Stomach (tissue), 4 donors: ENCODE measurements at regions not wholly inside any gene's neighbourhood (a gene's known extent, or its start where the extent isn't known, plus 50 kb on each side); places are given as distances from the start of the nearest gene placed in this dataset.

Experiments used
- EP300 ChIP-seq: sonication (generic); formaldehyde crosslinking; IDR thresholded peaks from one replicate; pipeline ENCODE4 v1.6.1; 2017; ENCODE audit warnings: antibody characterized with exemption
- POLR2A ChIP-seq, 4 donors: fragments of 450-650 bp; IDR thresholded peaks; one replicate each; pipeline ENCODE4 v1.6.1; 2016; ENCODE audit warnings: antibody characterized with exemption in 4 of 4, control low read depth in 2 of 4, mild to moderate bottlenecking in 1 of 4, moderate library complexity in 1 of 4
- TF ChIP-seq, protein P1 (sequence below), 7 experiments: fragments of 450-650 bp in 4 of 7; fragments of 200-600 bp in 3 of 7; sonication (generic) in 3 of 7; IDR thresholded peaks; one replicate each; pipeline ENCODE4 v1.5.1; 2016 to 2019; ENCODE audit warnings: antibody characterized with exemption in 7 of 7, control low read depth in 2 of 7, mild to moderate bottlenecking in 1 of 7

DNA sequence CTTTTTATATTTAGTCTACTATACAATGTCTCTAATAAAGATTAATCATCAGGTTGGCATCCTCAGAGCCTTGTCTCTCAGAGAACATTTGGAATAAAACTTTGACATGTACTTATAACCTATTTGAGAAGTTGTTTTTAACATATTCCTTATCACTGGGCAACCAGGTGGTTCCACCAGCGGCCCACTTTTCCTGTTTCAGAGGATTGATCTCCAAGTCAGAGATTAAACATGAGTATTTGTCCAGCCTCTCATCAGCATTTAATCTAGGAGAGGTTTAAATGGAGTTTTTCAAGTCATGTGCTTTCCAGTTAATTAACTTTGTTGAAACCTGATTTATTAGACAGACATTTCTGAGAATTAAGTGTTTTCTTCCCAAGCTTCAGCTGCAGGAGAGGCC is 345.5 kb downstream of the GRXCR1 start:
- TF ChIP-seq, protein P1, sequence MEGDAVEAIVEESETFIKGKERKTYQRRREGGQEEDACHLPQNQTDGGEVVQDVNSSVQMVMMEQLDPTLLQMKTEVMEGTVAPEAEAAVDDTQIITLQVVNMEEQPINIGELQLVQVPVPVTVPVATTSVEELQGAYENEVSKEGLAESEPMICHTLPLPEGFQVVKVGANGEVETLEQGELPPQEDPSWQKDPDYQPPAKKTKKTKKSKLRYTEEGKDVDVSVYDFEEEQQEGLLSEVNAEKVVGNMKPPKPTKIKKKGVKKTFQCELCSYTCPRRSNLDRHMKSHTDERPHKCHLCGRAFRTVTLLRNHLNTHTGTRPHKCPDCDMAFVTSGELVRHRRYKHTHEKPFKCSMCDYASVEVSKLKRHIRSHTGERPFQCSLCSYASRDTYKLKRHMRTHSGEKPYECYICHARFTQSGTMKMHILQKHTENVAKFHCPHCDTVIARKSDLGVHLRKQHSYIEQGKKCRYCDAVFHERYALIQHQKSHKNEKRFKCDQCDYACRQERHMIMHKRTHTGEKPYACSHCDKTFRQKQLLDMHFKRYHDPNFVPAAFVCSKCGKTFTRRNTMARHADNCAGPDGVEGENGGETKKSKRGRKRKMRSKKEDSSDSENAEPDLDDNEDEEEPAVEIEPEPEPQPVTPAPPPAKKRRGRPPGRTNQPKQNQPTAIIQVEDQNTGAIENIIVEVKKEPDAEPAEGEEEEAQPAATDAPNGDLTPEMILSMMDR (IDR thresholded peaks at IDR 0.05), result no peak
- TF ChIP-seq POLR2A (IDR thresholded peaks at IDR 0.05), result no peak
- TF ChIP-seq EP300, result no peak
